SK-N-SH (cell line): ENCODE measurements at regions not wholly inside any gene's neighbourhood (a gene's known extent, or its start where the extent isn't known, plus 50 kb on each side); places are given as distances from the start of the nearest gene placed in this dataset.
A peak's percentile ranks its signal among the peaks of the same experiment; 100 is the strongest.

ENCODE experiments used
- CTCF ChIA-PET: fragments of 300-600, 350-600 bp; formaldehyde crosslinking; extraction: SDS; loops from one replicate; lab custom pipeline; 2021; lab: Yijun Ruan, JAX
- POLR2A ChIA-PET: fragments of 350-600 bp; sonication (Branson Sonifier 250); formaldehyde crosslinking; extraction: SDS; loops from one replicate; lab custom pipeline; 2020; ENCODE audit warnings: antibody characterized with exemption, inconsistent platforms; lab: Yijun Ruan, JAX
- DNase-seq: peaks from one replicate; pipeline ENCODE4 v3.0.0; 2012
- H2AFZ ChIP-seq: fragments of 200-600 bp; sonication (generic); 2 replicates; pipeline ENCODE4 v1.8.1; 2016; ENCODE audit warnings: antibody characterized with exemption, mild to moderate bottlenecking, low read depth
- H3F3A ChIP-seq: fragments of 200-600 bp; sonication (generic); replicated peaks from 2 replicates; pipeline ENCODE3; 2016; ENCODE audit warnings: antibody characterized with exemption, mild to moderate bottlenecking; ENCODE audit not compliant: insufficient read depth
- H3K27ac ChIP-seq, 2 experiments: fragments of 200-500 bp in 1 of 2; fragments of 200-600 bp in 1 of 2; sonication (Bioruptor generic) in 1 of 2; sonication (generic), shearing (Covaris generic) in 1 of 2; 2 replicates each; pipeline versions ENCODE4 v1.5.1 to v1.6.1; 2014 to 2016; ENCODE audit warnings: low read depth in 2 of 2, inconsistent platforms in 1 of 2, low read length in 1 of 2, mild to moderate bottlenecking in 1 of 2, mixed read lengths in 1 of 2
- H3K27me3 ChIP-seq: fragments of 200-600 bp; sonication (generic), shearing (Covaris generic); 2 replicates; pipeline ENCODE4 v1.6.1; 2016; ENCODE audit warnings: mixed run types; ENCODE audit not compliant: insufficient read depth
- H3K36me3 ChIP-seq, 2 experiments: fragments of 200-500 bp in 1 of 2; fragments of 200-600 bp in 1 of 2; sonication (Bioruptor generic) in 1 of 2; sonication (generic) in 1 of 2; replicated peaks in 1 of 2; 2 replicates each; pipeline versions ENCODE3 to v1.5.1; 2014 to 2016; ENCODE audit warnings: low read length in 1 of 2, mild to moderate bottlenecking in 1 of 2; ENCODE audit not compliant: insufficient read depth in 2 of 2, control insufficient read depth in 1 of 2
- H3K4me1 ChIP-seq, 2 experiments: fragments of 200-500 bp in 1 of 2; fragments of 200-600 bp in 1 of 2; sonication (Bioruptor generic) in 1 of 2; sonication (generic), shearing (Covaris generic) in 1 of 2; 2 replicates each; pipeline versions ENCODE4 v1.5.1 to v1.6.1; 2014 to 2016; ENCODE audit warnings: low read depth in 1 of 2, low read length in 1 of 2, mixed run types in 1 of 2; ENCODE audit not compliant: insufficient read depth in 2 of 2, control insufficient read depth in 1 of 2
- H3K4me2 ChIP-seq: fragments of 200-600 bp; sonication (generic), shearing (Covaris generic); 2 replicates; pipeline ENCODE4 v1.6.1; 2017; ENCODE audit warnings: mixed run types
- H3K4me3 ChIP-seq, 2 experiments: fragments of 200-500 bp in 1 of 2; fragments of 200-600 bp in 1 of 2; sonication (Bioruptor generic) in 1 of 2; sonication (generic), shearing (Covaris generic) in 1 of 2; 2 replicates each; pipeline versions ENCODE4 v1.5.1 to v1.8.1; 2014 to 2016; ENCODE audit warnings: low read depth in 2 of 2, inconsistent platforms in 1 of 2, low read length in 1 of 2, mild to moderate bottlenecking in 1 of 2, mixed read lengths in 1 of 2, moderate library complexity in 1 of 2
- H3K79me2 ChIP-seq: fragments of 200-600 bp; sonication (generic); 2 replicates; pipeline ENCODE4 v1.8.1; 2017; ENCODE audit warnings: mild to moderate bottlenecking; ENCODE audit not compliant: insufficient read depth
- H3K9ac ChIP-seq: fragments of 200-600 bp; sonication (generic); 2 replicates; pipeline ENCODE4 v1.6.1; 2017; ENCODE audit warnings: mixed run types
- H3K9me2 ChIP-seq: fragments of 200-600 bp; sonication (generic); 2 replicates; pipeline ENCODE4 v1.6.1; 2017; ENCODE audit warnings: mixed run types
- H3K9me3 ChIP-seq: fragments of 200-600 bp; sonication (generic); 2 replicates; pipeline ENCODE4 v1.6.1; 2017; ENCODE audit warnings: mixed run types, mild to moderate bottlenecking, moderate library complexity
- H4K20me1 ChIP-seq: fragments of 200-600 bp; sonication (generic); 2 replicates; pipeline ENCODE4 v1.6.1; 2017; ENCODE audit warnings: mild to moderate bottlenecking, mixed run types; ENCODE audit not compliant: insufficient read depth
- CHD2 ChIP-seq: fragments of 150-350 bp; IDR thresholded peaks from 2 replicates; pipeline ENCODE4 v1.6.1; 2018; ENCODE audit warnings: low read length; ENCODE audit not compliant: partially characterized antibody
- ELF1 ChIP-seq: IDR thresholded peaks from 2 replicates; pipeline ENCODE4 v1.4.0; 2012
- EP300 ChIP-seq, 2 experiments: IDR thresholded peaks; 2 replicates each; pipeline versions ENCODE4 v1.4.0 to v1.6.1; 2012; ENCODE audit warnings: borderline replicate concordance in 1 of 2, low read depth in 1 of 2, low read length in 1 of 2
- FOSL2 ChIP-seq: IDR thresholded peaks from 2 replicates; pipeline ENCODE4 v1.4.0; 2012; ENCODE audit warnings: low read depth, mild to moderate bottlenecking, moderate library complexity, borderline replicate concordance
- FOXM1 ChIP-seq: IDR thresholded peaks from 2 replicates; pipeline ENCODE4 v1.4.0; 2012; ENCODE audit warnings: low read depth, mild to moderate bottlenecking
- GABPA ChIP-seq: IDR thresholded peaks from 2 replicates; pipeline ENCODE4 v1.4.0; 2012; ENCODE audit warnings: low read depth, mild to moderate bottlenecking
- GATA2 ChIP-seq: sonication (generic); formaldehyde crosslinking; IDR thresholded peaks from 2 replicates; pipeline ENCODE4 v1.5.0; 2020; ENCODE audit warnings: mild to moderate bottlenecking, missing genetic modification reagents
- MAX ChIP-seq: IDR thresholded peaks from 2 replicates; pipeline ENCODE4 v1.4.0; 2012; ENCODE audit warnings: low read depth
- MXI1 ChIP-seq: IDR thresholded peaks from 2 replicates; pipeline ENCODE4 v1.6.1; 2012; ENCODE audit warnings: mild to moderate bottlenecking, low read depth, low read length, improper control_type of control experiment
- NFIC ChIP-seq: IDR thresholded peaks from 2 replicates; pipeline ENCODE4 v1.4.0; 2012; ENCODE audit warnings: borderline replicate concordance
- RAD21 ChIP-seq: IDR thresholded peaks from 2 replicates; pipeline ENCODE4 v1.6.1; 2012; ENCODE audit warnings: mild to moderate bottlenecking, low read length
- RCOR1 ChIP-seq: fragments of 150-350 bp; IDR thresholded peaks from 2 replicates; pipeline ENCODE4 v1.6.1; 2017; ENCODE audit warnings: antibody characterized with exemption, low read length
- TAF1 ChIP-seq: IDR thresholded peaks from 2 replicates; pipeline ENCODE4 v1.6.1; 2012; ENCODE audit warnings: low read depth, mild to moderate bottlenecking, low read length, moderate library complexity, borderline replicate concordance
- TCF12 ChIP-seq: IDR thresholded peaks from 2 replicates; pipeline ENCODE4 v1.4.0; 2012
- TEAD4 ChIP-seq: IDR thresholded peaks from 2 replicates; pipeline ENCODE4 v1.4.0; 2012; ENCODE audit warnings: mild to moderate bottlenecking, borderline replicate concordance; ENCODE audit not compliant: insufficient read depth
- YY1 ChIP-seq: IDR thresholded peaks from 2 replicates; pipeline ENCODE4 v1.4.0; 2012; ENCODE audit warnings: low read depth, mild to moderate bottlenecking
- ZBTB33 ChIP-seq: IDR thresholded peaks from 2 replicates; pipeline ENCODE4 v1.4.0; 2012; ENCODE audit warnings: low read depth, borderline replicate concordance
- WGBS: methylation state at CpG from one replicate; pipeline ENCODE4 v1.1.6; 2017; ENCODE audit warnings: low lambda C conversion rate; 5-methylcytosine and 5-hydroxymethylcytosine counted together
- TF ChIP-seq, protein P1 (sequence below): IDR thresholded peaks from 2 replicates; pipeline ENCODE4 v1.6.1; 2012; ENCODE audit warnings: mild to moderate bottlenecking, low read depth, low read length, moderate library complexity
- TF ChIP-seq, protein P2 (sequence below): fragments of 200-600 bp; sonication (generic); IDR thresholded peaks from 2 replicates; pipeline ENCODE4 v1.6.1; 2017; ENCODE audit warnings: antibody characterized with exemption, mild to moderate bottlenecking, moderate library complexity

GRCh38 chrX:44744799-44745198, 99.0 kb upstream of the DUSP21 start:
- Histone ChIP-seq H3K9ac (no peak overlapping the region), H3K9me3 (no peaks in the 10 kb centered on the region), H2AFZ (0 out of 2 replicates have a peak overlapping the region, but pooled peaks have one; percentile 35), H3K4me1 (no peaks in the 10 kb centered on the region), H4K20me1 (no peaks in the 10 kb centered on the region), H3F3A (no peaks in the 10 kb centered on the region), H3K27ac (no peak overlapping the region), H3K36me3 (no peaks in the 10 kb centered on the region), H3K27me3 (peaks cover 7% of the 10 kb centered on the region; the same call in 1 of the 2 replicates), H3K4me3 (no peak overlapping the region)
- no peak for DNase-seq
- 39% methylated on average over 3 of the region's 3 CpGs for WGBS
- CTCF ChIA-PET: no interaction called here
- POLR2A ChIA-PET: no interaction called here
- no peak for TF ChIP-seq TAF1
- TF ChIP-seq TCF12: no peak
- TF ChIP-seq, protein P1, sequence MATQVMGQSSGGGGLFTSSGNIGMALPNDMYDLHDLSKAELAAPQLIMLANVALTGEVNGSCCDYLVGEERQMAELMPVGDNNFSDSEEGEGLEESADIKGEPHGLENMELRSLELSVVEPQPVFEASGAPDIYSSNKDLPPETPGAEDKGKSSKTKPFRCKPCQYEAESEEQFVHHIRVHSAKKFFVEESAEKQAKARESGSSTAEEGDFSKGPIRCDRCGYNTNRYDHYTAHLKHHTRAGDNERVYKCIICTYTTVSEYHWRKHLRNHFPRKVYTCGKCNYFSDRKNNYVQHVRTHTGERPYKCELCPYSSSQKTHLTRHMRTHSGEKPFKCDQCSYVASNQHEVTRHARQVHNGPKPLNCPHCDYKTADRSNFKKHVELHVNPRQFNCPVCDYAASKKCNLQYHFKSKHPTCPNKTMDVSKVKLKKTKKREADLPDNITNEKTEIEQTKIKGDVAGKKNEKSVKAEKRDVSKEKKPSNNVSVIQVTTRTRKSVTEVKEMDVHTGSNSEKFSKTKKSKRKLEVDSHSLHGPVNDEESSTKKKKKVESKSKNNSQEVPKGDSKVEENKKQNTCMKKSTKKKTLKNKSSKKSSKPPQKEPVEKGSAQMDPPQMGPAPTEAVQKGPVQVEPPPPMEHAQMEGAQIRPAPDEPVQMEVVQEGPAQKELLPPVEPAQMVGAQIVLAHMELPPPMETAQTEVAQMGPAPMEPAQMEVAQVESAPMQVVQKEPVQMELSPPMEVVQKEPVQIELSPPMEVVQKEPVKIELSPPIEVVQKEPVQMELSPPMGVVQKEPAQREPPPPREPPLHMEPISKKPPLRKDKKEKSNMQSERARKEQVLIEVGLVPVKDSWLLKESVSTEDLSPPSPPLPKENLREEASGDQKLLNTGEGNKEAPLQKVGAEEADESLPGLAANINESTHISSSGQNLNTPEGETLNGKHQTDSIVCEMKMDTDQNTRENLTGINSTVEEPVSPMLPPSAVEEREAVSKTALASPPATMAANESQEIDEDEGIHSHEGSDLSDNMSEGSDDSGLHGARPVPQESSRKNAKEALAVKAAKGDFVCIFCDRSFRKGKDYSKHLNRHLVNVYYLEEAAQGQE: no peak
- TF ChIP-seq GATA2 (CRISPR knock-in tag): no peak
- no peak for TF ChIP-seq ELF1
- TF ChIP-seq GABPA: no peak
- TF ChIP-seq FOXM1: no peak
- TF ChIP-seq FOSL2: no peak
- no peak for TF ChIP-seq RAD21
- no peak for TF ChIP-seq YY1
- no peak for TF ChIP-seq CHD2
- no peak for TF ChIP-seq NFIC
- TF ChIP-seq EP300 (IDR thresholded peaks at IDR 0.05; ENCODE audit: borderline replicate concordance in 1 of 2, low read depth in 1 of 2, low read length in 1 of 2): no peak
- no peak for TF ChIP-seq ZBTB33
- TF ChIP-seq, protein P2, sequence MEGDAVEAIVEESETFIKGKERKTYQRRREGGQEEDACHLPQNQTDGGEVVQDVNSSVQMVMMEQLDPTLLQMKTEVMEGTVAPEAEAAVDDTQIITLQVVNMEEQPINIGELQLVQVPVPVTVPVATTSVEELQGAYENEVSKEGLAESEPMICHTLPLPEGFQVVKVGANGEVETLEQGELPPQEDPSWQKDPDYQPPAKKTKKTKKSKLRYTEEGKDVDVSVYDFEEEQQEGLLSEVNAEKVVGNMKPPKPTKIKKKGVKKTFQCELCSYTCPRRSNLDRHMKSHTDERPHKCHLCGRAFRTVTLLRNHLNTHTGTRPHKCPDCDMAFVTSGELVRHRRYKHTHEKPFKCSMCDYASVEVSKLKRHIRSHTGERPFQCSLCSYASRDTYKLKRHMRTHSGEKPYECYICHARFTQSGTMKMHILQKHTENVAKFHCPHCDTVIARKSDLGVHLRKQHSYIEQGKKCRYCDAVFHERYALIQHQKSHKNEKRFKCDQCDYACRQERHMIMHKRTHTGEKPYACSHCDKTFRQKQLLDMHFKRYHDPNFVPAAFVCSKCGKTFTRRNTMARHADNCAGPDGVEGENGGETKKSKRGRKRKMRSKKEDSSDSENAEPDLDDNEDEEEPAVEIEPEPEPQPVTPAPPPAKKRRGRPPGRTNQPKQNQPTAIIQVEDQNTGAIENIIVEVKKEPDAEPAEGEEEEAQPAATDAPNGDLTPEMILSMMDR: no peak
- no peak for TF ChIP-seq RCOR1
- no peak for TF ChIP-seq MAX
- no peak for TF ChIP-seq TEAD4
- no peak for TF ChIP-seq MXI1
- TF ChIP-seq, all 33 proteins: peak for 0
- Histone ChIP-seq H3K9me2 (no peaks in the 10 kb centered on the region), H3K4me2 (no peak overlapping the region), H3K79me2 (no peaks in the 10 kb centered on the region)
